ENCODE measurements at regions not wholly inside any gene's neighbourhood (a gene's known extent, or its start where the extent isn't known, plus 50 kb on each side); places are given as distances from the start of the nearest gene placed in this dataset.

- TF ChIP-seq CTCF (IDR thresholded peaks at IDR 0.05; ENCODE audit: borderline replicate concordance, extremely low read depth, low read length, poor library complexity, severe bottlenecking) (no peak), EZH2 (IDR thresholded peaks at IDR 0.05; ENCODE audit: borderline replicate concordance, low read depth, low read length, severe bottlenecking) (no peak)
Observed at GRCh38 chr5:57550132-57550531, 67.5 kb upstream of the ACTBL2 start.
